ACC112 (cell line): ENCODE measurements at regions not wholly inside any gene's neighbourhood (a gene's known extent, or its start where the extent isn't known, plus 50 kb on each side); places are given as distances from the start of the nearest gene placed in this dataset.
"Not testable (repeated sequence)": the region's sequence is repeated elsewhere in the genome, so short reads cannot be mapped to it uniquely, and the experiment has no call there.

ENCODE experiments used
- H2AFZ ChIP-seq: fragments of 200-600 bp; sonication (generic); one replicate; pipeline ENCODE4 v1.6.0; 2017; ENCODE audit warnings: antibody characterized with exemption, low read length; ENCODE audit not compliant: unreplicated experiment
- H3K27ac ChIP-seq: fragments of 200-600 bp; sonication (generic); 2 replicates; pipeline ENCODE4 v1.5.1; 2014; ENCODE audit warnings: low read depth, mild to moderate bottlenecking, antibody characterized with exemption, low read length, moderate library complexity
- H3K27me3 ChIP-seq: fragments of 200-600 bp; sonication (generic); 2 replicates; pipeline ENCODE4 v1.6.1; 2014; ENCODE audit warnings: mild to moderate bottlenecking, antibody characterized with exemption, low read length, moderate library complexity, mixed read lengths; ENCODE audit not compliant: insufficient read depth
- H3K36me3 ChIP-seq: fragments of 200-600 bp; sonication (generic); 2 replicates; pipeline ENCODE4 v1.6.1; 2016; ENCODE audit warnings: mild to moderate bottlenecking, antibody characterized with exemption, low read length, moderate library complexity, mixed read lengths; ENCODE audit not compliant: insufficient read depth
- H3K4me1 ChIP-seq: fragments of 200-600 bp; sonication (generic); one replicate; pipeline ENCODE4 v1.6.1; 2016; ENCODE audit warnings: low read length, mixed read lengths; ENCODE audit not compliant: insufficient read depth, unreplicated experiment, control insufficient read depth
- H3K4me3 ChIP-seq: fragments of 200-600 bp; sonication (generic); 2 replicates; pipeline ENCODE4 v1.5.1; 2014; ENCODE audit warnings: mild to moderate bottlenecking, low read depth, low read length
- H3K79me2 ChIP-seq: fragments of 200-600 bp; sonication (generic); one replicate; pipeline ENCODE4 v1.6.0; 2016; ENCODE audit warnings: low read length; ENCODE audit not compliant: control insufficient read depth, unreplicated experiment, insufficient read depth

DNA sequence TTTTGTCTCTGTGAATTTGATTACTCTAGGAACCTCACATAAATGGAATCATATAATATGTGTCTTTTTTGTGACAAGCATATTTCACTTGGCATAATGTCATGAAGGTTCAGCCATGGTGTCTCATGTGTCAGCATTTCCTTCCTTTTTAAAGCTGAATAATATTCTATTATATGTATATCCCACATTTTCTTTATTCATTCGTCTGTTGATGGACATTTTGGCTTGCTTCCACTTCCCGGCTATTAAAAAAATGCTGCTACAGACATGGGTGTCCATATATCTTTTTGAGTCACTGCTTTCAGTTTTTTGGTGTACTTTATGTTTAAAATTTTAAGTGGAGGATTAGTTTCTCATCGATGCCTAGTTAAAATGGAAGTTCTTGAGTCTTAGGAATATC is 59.8 kb upstream of the C5orf63 start:
- Histone ChIP-seq H3K4me3 (no peak overlapping the region), H3K27me3 (peaks cover 13% of the 10 kb centered on the region; the same call in 1 of the 2 replicates), H3K36me3 (no peaks in the 10 kb centered on the region), H3K27ac (no peak overlapping the region), H3K4me1 (no peaks in the 10 kb centered on the region), H3K79me2 (no peaks in the 10 kb centered on the region), H2AFZ (no peak overlapping the region)

DNA sequence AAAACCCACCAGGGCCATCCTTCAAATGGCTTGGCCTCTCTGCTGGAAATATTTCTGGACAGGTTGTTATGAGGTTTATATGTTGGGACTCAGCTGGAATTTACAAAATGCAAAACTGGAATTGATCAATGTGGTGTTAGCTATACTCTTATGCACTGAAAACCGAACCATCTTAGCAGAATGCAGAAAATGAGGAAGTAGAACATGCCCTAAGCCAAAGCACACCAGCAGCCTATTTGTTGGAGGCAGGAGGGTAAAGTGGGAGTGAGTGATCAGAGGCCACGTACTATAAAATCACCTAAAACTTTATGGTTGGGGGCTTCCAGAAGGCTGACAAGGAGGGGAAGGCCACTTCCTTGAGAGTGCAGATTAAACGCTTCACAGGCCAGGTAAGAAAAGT is 63.6 kb upstream of the C5orf63 start:
- peaks cover 31% of the 10 kb centered on the region for H3K27me3 ChIP-seq
- H3K4me3 ChIP-seq, result no peak overlapping the region
- H3K36me3 ChIP-seq, result no peaks in the 10 kb centered on the region
- no peaks in the 10 kb centered on the region for H3K79me2 ChIP-seq
- no peaks in the 10 kb centered on the region for H3K4me1 ChIP-seq
- no peak overlapping the region for H3K27ac ChIP-seq
- H2AFZ ChIP-seq, result no peak overlapping the region

DNA sequence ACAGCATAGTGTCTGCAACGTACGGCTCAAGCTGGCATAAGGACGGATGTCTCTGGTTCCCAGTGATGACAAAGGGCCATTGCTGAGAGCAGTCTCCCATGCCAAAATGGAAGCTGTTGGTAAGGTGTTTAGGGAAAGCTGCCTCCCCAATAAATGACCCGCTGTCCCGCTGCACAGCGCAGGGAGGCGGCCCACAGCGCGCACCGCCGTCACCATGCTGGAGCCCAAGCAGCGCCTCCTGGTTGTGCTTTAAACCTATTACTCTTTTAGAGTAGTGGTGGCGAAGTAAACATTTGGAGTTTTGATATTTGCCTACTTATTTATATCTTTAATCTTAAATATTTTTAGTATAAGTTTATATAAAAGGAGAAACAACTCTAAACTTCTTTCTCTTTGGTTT is 70.4 kb upstream of the C5orf63 start:
- no peak overlapping the region for H3K27ac ChIP-seq
- no peaks in the 10 kb centered on the region for H3K36me3 ChIP-seq
- no peaks in the 10 kb centered on the region for H3K79me2 ChIP-seq
- no peaks in the 10 kb centered on the region for H3K4me1 ChIP-seq
- H2AFZ ChIP-seq, result no peak overlapping the region
- H3K27me3 ChIP-seq, result peaks cover 20% of the 10 kb centered on the region
- no peak overlapping the region for H3K4me3 ChIP-seq

DNA sequence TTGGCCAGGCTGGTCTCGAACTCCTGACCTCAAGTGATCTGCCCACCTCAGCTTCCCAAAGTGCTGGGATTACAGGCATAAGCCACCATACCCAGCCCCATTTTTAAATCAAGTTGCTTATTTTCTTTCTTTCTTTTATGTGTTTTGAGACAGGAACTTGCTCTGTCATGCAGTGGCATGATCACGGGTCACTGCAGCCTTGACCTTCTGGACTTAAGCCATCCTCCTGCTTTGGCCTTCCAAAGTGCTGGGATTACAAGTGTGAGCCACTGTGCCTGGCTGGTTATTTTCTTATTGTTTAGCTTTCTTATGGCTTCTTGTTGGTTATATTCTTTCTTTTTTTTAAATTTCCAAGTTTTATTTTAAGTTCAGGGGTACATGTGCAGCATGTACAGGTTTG is 79.7 kb upstream of the C5orf63 start:
- Histone ChIP-seq H3K36me3 (no peaks in the 10 kb centered on the region), H3K79me2 (no peaks in the 10 kb centered on the region), H3K27ac (no peak overlapping the region), H3K4me1 (no peaks in the 10 kb centered on the region), H2AFZ (no peak overlapping the region), H3K27me3 (0 out of 2 replicates have a peak, but pooled peaks cover 3% of the 10 kb centered on the region), H3K4me3 (no peak overlapping the region)

DNA sequence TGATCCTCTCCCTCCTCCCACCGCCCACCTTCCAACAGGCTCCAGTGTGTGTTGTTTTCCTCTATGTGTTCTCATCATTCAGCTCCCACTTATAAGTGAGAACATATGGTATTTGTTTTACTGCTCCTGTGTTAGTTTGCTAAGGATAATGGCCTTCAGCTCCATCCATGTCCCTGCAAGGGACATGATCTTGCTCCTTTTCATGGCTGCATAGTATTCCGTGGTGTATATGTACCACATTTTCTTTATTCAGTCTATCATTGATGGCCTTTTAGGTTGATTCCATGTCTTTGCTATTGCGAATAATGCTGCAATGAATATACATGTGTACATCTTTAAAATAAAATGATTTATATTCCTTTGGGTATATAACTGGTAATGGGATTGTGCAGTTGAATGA is 80.2 kb upstream of the C5orf63 start:
- H3K27ac ChIP-seq, result no peak overlapping the region
- H3K27me3 ChIP-seq, result 0 out of 2 replicates have a peak, but pooled peaks cover 8% of the 10 kb centered on the region
- H3K4me3 ChIP-seq, result no peak overlapping the region
- no peak overlapping the region for H2AFZ ChIP-seq
- no peaks in the 10 kb centered on the region for H3K36me3 ChIP-seq
- no peaks in the 10 kb centered on the region for H3K79me2 ChIP-seq
- no peaks in the 10 kb centered on the region for H3K4me1 ChIP-seq

DNA sequence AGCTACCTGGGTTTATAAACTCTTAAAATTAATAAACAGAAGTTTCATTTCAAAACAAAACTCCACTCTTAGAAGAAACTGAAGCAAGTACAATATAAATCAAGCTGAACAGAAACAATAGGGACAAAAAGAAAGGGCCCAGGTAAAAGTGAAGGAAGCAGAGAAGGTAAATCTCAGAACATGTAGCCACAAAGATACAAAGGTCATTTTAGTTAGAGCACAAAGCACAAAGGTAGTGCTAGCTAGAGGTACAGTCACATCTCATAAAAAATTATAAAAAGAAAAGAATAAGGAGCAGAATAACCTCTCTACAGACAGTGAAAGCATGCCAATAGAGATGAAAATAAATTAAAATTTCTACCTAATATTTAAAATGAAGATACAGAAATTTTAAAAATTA is 90.4 kb upstream of the C5orf63 start:
- Histone ChIP-seq H2AFZ (no peak overlapping the region), H3K27me3 (no peaks in the 10 kb centered on the region), H3K4me1 (no peaks in the 10 kb centered on the region), H3K4me3 (no peak overlapping the region), H3K79me2 (no peaks in the 10 kb centered on the region), H3K27ac (no peak overlapping the region), H3K36me3 (no peaks in the 10 kb centered on the region)

DNA sequence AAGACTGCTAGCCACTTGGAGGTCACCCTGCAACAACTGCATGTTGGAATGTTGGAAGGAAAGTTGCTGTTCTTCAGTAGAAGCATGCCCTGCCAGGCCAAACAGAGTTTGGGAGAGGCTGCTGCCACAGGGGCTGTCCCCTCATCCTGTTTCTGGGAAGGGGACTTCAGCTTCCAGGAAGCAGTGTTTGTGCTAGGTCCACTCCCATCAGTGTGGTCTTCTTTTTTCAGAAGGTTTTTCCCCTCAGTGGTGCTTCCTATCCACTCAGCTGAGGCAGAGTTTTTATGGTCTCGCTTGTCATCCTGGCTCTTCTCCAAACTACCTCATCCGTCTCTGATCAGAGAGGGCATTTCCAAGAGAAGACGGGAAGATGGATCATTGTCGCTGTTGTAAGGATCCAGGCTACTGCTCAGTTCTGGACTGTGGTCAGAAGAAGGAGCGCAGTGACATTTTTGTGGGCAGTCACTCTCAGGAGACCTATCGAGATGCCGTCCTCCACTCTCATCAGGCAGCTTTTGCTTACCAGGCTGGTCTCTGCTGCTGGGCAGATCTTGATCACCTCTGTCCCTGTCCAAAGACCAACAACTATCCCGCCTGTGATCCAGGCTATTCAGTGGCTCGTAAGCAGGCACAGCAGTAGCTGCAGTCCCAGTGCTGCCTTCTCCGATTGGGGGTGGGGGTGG is 97.8 kb upstream of the C5orf63 start:
- Histone ChIP-seq H2AFZ (no peak overlapping the region), H3K27me3 (no peaks in the 10 kb centered on the region)

DNA sequence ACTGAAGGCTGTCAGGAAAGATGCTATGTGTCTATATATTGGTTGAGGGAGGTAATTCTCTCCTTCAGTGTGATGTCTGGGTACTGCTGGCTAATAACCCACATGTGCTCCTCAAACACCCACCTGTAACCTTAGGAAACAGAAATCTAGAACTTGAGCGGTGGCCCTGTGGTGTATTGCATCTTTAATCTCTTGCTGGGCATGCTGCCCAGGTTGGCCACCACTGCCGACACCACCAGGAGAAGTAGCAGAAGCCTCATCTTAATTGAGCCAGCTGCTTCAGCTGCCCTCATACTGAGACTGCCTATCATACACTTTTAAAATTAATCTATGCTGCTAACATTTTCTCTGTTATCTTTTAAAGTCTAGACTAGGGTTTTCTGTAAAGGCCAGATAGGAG is 103.5 kb upstream of the C5orf63 start:
- no peaks in the 10 kb centered on the region for H3K4me1 ChIP-seq
- no peak overlapping the region for H3K27ac ChIP-seq
- H3K4me3 ChIP-seq, result no peak overlapping the region
- H3K27me3 ChIP-seq, result no peaks in the 10 kb centered on the region
- no peaks in the 10 kb centered on the region for H3K79me2 ChIP-seq
- no peak overlapping the region for H2AFZ ChIP-seq
- no peaks in the 10 kb centered on the region for H3K36me3 ChIP-seq

More for the DNA sequence above, 97.8 kb upstream of the C5orf63 start:
- Histone ChIP-seq H3K4me3 (no peak overlapping the region), H3K27ac (no peak overlapping the region), H3K79me2 (no peaks in the 10 kb centered on the region), H3K36me3 (no peaks in the 10 kb centered on the region), H3K4me1 (no peaks in the 10 kb centered on the region)

DNA sequence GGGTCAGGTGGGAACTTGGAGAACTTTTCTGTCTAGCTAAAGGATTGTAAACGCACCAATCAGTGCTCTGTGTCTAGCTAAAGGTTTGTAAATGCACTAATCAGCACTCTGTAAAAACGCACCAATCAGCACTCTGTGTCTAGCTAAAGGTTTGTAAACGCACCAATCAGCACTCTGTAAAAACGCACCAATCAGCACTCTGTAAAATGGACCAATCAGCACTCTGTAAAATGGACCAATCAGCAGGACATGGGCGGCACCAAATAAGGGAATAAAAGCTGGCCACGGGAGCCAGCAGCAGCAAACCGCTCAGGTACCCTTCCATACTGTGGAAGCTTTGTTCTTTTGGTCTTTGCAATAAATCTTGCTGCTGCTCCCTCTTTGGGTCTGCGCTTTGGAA is 108.0 kb upstream of the MEGF10 start:
- not testable (repeated sequence) for H3K4me3 ChIP-seq, H3K36me3 ChIP-seq, H2AFZ ChIP-seq, H3K79me2 ChIP-seq, H3K27ac ChIP-seq, H3K4me1 ChIP-seq
- peaks cover 12% of the 10 kb centered on the region for H3K27me3 ChIP-seq

DNA sequence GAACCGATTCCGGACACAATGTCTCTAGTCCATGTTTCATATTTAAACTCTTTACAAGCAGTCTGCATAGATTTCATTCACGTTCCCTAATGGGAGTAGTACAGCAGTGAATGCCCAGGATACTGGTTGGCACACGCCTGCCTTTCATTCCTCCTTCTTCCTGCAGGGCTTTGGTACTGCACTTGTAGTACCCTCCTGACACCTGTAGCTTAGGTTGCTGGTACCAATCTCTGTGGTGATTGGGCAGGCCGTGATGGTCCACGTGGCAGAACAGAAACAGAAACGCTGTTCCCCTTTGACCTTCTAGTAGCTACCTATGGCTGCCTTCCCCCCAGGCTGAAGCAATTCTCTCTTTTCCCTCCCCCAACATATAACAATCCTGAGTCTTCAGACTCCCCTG is 107.3 kb upstream of the MEGF10 start:
- no peaks in the 10 kb centered on the region for H3K36me3 ChIP-seq
- H3K79me2 ChIP-seq, result no peaks in the 10 kb centered on the region
- H2AFZ ChIP-seq, result no peak overlapping the region
- no peak overlapping the region for H3K27ac ChIP-seq
- peaks cover 12% of the 10 kb centered on the region for H3K27me3 ChIP-seq
- no peak overlapping the region for H3K4me3 ChIP-seq
- no peaks in the 10 kb centered on the region for H3K4me1 ChIP-seq

DNA sequence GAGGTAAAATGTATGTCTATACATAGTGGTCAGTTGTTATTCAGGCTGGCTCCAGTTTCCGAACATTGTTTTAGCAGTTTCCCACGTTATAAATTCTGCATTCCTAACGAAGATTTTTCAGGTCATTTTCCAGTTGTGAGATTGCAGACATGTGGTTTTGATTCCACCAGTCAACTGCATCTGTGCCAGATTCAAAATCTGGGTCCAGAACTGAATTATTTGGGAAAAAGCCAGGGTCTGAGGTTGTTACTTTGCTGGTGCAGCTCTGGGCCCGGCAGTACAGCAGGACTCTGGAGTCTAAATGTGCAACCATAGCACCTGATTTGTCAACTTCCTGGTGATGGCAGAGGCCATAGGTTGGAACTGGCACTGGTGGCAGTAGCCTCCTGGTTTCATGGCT is 105.7 kb upstream of the MEGF10 start:
- peaks cover 12% of the 10 kb centered on the region for H3K27me3 ChIP-seq
- no peak overlapping the region for H2AFZ ChIP-seq
- no peaks in the 10 kb centered on the region for H3K79me2 ChIP-seq
- H3K4me3 ChIP-seq, result no peak overlapping the region
- H3K36me3 ChIP-seq, result no peaks in the 10 kb centered on the region
- H3K4me1 ChIP-seq, result no peaks in the 10 kb centered on the region
- no peak overlapping the region for H3K27ac ChIP-seq
